ENCODE measurements at regions not wholly inside any gene's neighbourhood (a gene's known extent, or its start where the extent isn't known, plus 50 kb on each side); places are given as distances from the start of the nearest gene placed in this dataset.

GRCh38 chr11:119830400-119830799, 101.4 kb upstream of the NECTIN1 start:
- no peak for TF ChIP-seq CTCF (conservative IDR thresholded peaks at IDR 0.05)
- no peak for TF ChIP-seq EZH2 (IDR thresholded peaks at IDR 0.05; ENCODE audit: low read depth)
